SU-DHL-6 (cell line): ENCODE measurements at regions not wholly inside any gene's neighbourhood (a gene's known extent, or its start where the extent isn't known, plus 50 kb on each side); places are given as distances from the start of the nearest gene placed in this dataset.

ENCODE experiments used
- H2AFZ ChIP-seq: fragments of 200-600 bp; sonication (generic); 2 replicates; pipeline ENCODE4 v1.6.1; 2014; ENCODE audit warnings: low read depth, mild to moderate bottlenecking, moderate library complexity, mixed read lengths, antibody characterized with exemption, low read length; ENCODE audit not compliant: severe bottlenecking
- H3F3A ChIP-seq: fragments of 200-600 bp; shearing (Covaris generic); 2 replicates; pipeline ENCODE4 v1.6.0; 2016; ENCODE audit warnings: antibody characterized with exemption, mild to moderate bottlenecking; ENCODE audit not compliant: insufficient read depth
- H3K27ac ChIP-seq: fragments of 200-600 bp; sonication (generic); 2 replicates; pipeline ENCODE4 v1.5.1; 2016; ENCODE audit warnings: low read depth, mild to moderate bottlenecking, low read length, moderate library complexity, mixed read lengths
- H3K27me3 ChIP-seq: fragments of 200-600 bp; sonication (generic), shearing (Covaris generic); 2 replicates; pipeline ENCODE4 v1.6.0; 2014; ENCODE audit warnings: mild to moderate bottlenecking, low read length
- H3K36me3 ChIP-seq: fragments of 200-600 bp; sonication (generic); 2 replicates; pipeline ENCODE4 v1.6.1; 2014; ENCODE audit warnings: mild to moderate bottlenecking, low read length, mixed read lengths
- H3K4me2 ChIP-seq: fragments of 300-600, 200-600 bp; shearing (Covaris generic), sonication (generic); 2 replicates; pipeline ENCODE4 v1.6.0; 2014; ENCODE audit warnings: low read length, low read depth, mild to moderate bottlenecking; ENCODE audit not compliant: poor library complexity, severe bottlenecking
- H3K4me3 ChIP-seq: fragments of 200-600 bp; sonication (generic); 2 replicates; pipeline ENCODE4 v1.5.1; 2014; ENCODE audit warnings: antibody characterized with exemption, low read length, mild to moderate bottlenecking, mixed read lengths; ENCODE audit not compliant: insufficient read depth, poor library complexity, severe bottlenecking
- H3K79me2 ChIP-seq: fragments of 200-600 bp; sonication (generic); 2 replicates; pipeline ENCODE4 v1.6.1; 2014; ENCODE audit warnings: mild to moderate bottlenecking, low read length, moderate library complexity; ENCODE audit not compliant: insufficient read depth
- H3K9ac ChIP-seq: fragments of 200-600 bp; sonication (generic); 2 replicates; pipeline ENCODE4 v1.7.0; 2014; ENCODE audit warnings: mild to moderate bottlenecking, low read length
- H3K9me2 ChIP-seq: fragments of 200-600 bp; sonication (generic); replicated peaks from 2 replicates; pipeline ENCODE4 v1.6.1; 2014; ENCODE audit warnings: low read length; ENCODE audit not compliant: insufficient read depth
- H3K9me3 ChIP-seq: fragments of 200-600 bp; sonication (generic); 2 replicates; pipeline ENCODE4 v1.6.1; 2014; ENCODE audit warnings: low read length, mixed read lengths; ENCODE audit not compliant: insufficient read depth
- H4K20me1 ChIP-seq: fragments of 200-600 bp; sonication (generic); 2 replicates; pipeline ENCODE4 v1.6.1; 2014; ENCODE audit warnings: low read depth, mild to moderate bottlenecking, antibody characterized with exemption, low read length, moderate library complexity, mixed read lengths
- EZH2phosphoT487 ChIP-seq: fragments of 200-600 bp; sonication (generic), shearing (Covaris generic); conservative IDR thresholded peaks from 2 replicates; pipeline ENCODE4 v1.6.1; 2018; ENCODE audit warnings: mild to moderate bottlenecking, antibody characterized with exemption, low read length, moderate library complexity, mixed read lengths
- TF ChIP-seq, protein P1 (sequence below): fragments of 200-600 bp; sonication (generic); IDR thresholded peaks from one replicate; pipeline ENCODE4 v1.5.1; 2017; ENCODE audit warnings: antibody characterized with exemption, mild to moderate bottlenecking, low read length, moderate library complexity; ENCODE audit not compliant: insufficient read depth, poor library complexity, severe bottlenecking

- Histone ChIP-seq H3K79me2 (no peaks in the 10 kb centered on the region), H3K27me3 (no peaks in the 10 kb centered on the region), H3K27ac (no peak overlapping the region), H2AFZ (no peak overlapping the region), H3K9me2 (no peaks in the 10 kb centered on the region), H3K9me3 (no peaks in the 10 kb centered on the region), H3K4me3 (no peak overlapping the region), H4K20me1 (no peaks in the 10 kb centered on the region), H3K36me3 (no peaks in the 10 kb centered on the region), H3K9ac (no peak overlapping the region), H3F3A (no peaks in the 10 kb centered on the region), H3K4me2 (no peak overlapping the region)
- TF ChIP-seq, protein P1, sequence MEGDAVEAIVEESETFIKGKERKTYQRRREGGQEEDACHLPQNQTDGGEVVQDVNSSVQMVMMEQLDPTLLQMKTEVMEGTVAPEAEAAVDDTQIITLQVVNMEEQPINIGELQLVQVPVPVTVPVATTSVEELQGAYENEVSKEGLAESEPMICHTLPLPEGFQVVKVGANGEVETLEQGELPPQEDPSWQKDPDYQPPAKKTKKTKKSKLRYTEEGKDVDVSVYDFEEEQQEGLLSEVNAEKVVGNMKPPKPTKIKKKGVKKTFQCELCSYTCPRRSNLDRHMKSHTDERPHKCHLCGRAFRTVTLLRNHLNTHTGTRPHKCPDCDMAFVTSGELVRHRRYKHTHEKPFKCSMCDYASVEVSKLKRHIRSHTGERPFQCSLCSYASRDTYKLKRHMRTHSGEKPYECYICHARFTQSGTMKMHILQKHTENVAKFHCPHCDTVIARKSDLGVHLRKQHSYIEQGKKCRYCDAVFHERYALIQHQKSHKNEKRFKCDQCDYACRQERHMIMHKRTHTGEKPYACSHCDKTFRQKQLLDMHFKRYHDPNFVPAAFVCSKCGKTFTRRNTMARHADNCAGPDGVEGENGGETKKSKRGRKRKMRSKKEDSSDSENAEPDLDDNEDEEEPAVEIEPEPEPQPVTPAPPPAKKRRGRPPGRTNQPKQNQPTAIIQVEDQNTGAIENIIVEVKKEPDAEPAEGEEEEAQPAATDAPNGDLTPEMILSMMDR, result no peak
- no peak for TF ChIP-seq EZH2phosphoT487
These were observed 128.4 kb downstream of the FAM174B start for GRCh38 chr15:92527197-92527596.

- no peaks in the 10 kb centered on the region for H3K9me2 ChIP-seq
- H2AFZ ChIP-seq, result no peak overlapping the region
- TF ChIP-seq EZH2phosphoT487, result no peak
- TF ChIP-seq, protein P1, result no peak
- no peak overlapping the region for H3K4me3 ChIP-seq
- no peaks in the 10 kb centered on the region for H4K20me1 ChIP-seq
- H3K27me3 ChIP-seq, result no peaks in the 10 kb centered on the region
- H3F3A ChIP-seq, result no peaks in the 10 kb centered on the region
- no peak overlapping the region for H3K4me2 ChIP-seq
- H3K9me3 ChIP-seq, result no peaks in the 10 kb centered on the region
- no peak overlapping the region for H3K27ac ChIP-seq
- H3K36me3 ChIP-seq, result no peaks in the 10 kb centered on the region
- H3K79me2 ChIP-seq, result no peaks in the 10 kb centered on the region
- no peak overlapping the region for H3K9ac ChIP-seq
These were observed 129.8 kb downstream of the FAM174B start for GRCh38 chr15:92525758-92526245.

GRCh38 chr15:92524874-92525565 lies 130.6 kb downstream of the FAM174B start:
- no peak overlapping the region for H3K4me2 ChIP-seq
- H2AFZ ChIP-seq, result no peak overlapping the region
- H3F3A ChIP-seq, result no peaks in the 10 kb centered on the region
- H3K27me3 ChIP-seq, result no peaks in the 10 kb centered on the region
- no peaks in the 10 kb centered on the region for H3K9me3 ChIP-seq
- H3K9me2 ChIP-seq, result no peaks in the 10 kb centered on the region
- no peak for TF ChIP-seq EZH2phosphoT487
- TF ChIP-seq, protein P1, result no peak
- H3K9ac ChIP-seq, result no peak overlapping the region
- H4K20me1 ChIP-seq, result no peaks in the 10 kb centered on the region
- H3K4me3 ChIP-seq, result no peak overlapping the region
- H3K79me2 ChIP-seq, result no peaks in the 10 kb centered on the region
- no peaks in the 10 kb centered on the region for H3K36me3 ChIP-seq
- no peak overlapping the region for H3K27ac ChIP-seq
